ENCODE measurements at regions not wholly inside any gene's neighbourhood (a gene's known extent, or its start where the extent isn't known, plus 50 kb on each side); places are given as distances from the start of the nearest gene placed in this dataset.

DNA sequence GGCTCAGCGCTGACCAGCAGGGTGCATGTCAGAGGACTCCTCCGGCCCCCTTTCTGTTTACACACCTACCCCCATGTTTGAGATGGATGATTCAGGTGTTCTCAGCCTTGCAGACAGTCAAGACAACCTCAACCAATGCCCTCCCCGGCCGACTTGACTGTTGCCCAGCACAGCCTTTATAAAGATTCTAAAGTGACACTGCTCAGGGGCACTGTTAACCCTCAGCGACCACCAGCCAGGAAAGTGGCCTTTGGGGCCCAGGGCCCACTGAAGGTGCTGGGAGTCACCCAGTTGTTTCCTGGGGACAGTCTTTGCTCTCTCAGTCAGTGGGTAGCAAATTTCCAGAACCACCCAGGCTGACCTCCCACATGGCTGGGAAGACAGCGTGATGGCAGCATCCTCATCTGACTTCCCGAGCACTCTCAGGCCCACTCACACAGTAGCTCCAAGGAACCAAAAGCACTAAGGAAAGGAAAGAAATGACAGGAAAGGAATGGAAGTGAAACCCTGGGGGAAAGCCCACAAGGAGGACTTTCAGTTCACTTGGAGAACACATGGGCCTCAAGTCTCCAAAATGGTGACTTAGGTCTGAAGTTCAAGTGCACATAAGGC is 128.4 kb downstream of the ASB7 start:
- Histone ChIP-seq H3K4me2 (ENCODE audit: low read length) (no peak overlapping the region), H3K4me1 (ENCODE audit: insufficient read depth, low read length) (peaks cover 24% of the 10 kb centered on the region), H3K27me3 (ENCODE audit: insufficient read depth, low read length) (no peaks in the 10 kb centered on the region), H3K9ac (ENCODE audit: low read length) (no peak overlapping the region), H3K4me3 (ENCODE audit: insufficient read depth, low read depth, low read length) (no peak overlapping the region), H3K27ac (ENCODE audit: low read depth, low read length) (no peak overlapping the region), H3K9me3 (ENCODE audit: insufficient read depth, low read depth, low read length) (no peaks in the 10 kb centered on the region), H4K20me1 (ENCODE audit: insufficient read depth, low read length) (no peaks in the 10 kb centered on the region), H3K79me2 (ENCODE audit: insufficient read depth, low read length) (no peaks in the 10 kb centered on the region), H3K36me3 (ENCODE audit: insufficient read depth, low read length) (no peaks in the 10 kb centered on the region), H2AFZ (ENCODE audit: low read depth, low read length) (no peak overlapping the region)
- H3K27ac Mint-ChIP-seq (ENCODE audit: unreplicated experiment): no peak overlapping the region
- FAIRE-seq: no peak
- TF ChIP-seq, protein P1, sequence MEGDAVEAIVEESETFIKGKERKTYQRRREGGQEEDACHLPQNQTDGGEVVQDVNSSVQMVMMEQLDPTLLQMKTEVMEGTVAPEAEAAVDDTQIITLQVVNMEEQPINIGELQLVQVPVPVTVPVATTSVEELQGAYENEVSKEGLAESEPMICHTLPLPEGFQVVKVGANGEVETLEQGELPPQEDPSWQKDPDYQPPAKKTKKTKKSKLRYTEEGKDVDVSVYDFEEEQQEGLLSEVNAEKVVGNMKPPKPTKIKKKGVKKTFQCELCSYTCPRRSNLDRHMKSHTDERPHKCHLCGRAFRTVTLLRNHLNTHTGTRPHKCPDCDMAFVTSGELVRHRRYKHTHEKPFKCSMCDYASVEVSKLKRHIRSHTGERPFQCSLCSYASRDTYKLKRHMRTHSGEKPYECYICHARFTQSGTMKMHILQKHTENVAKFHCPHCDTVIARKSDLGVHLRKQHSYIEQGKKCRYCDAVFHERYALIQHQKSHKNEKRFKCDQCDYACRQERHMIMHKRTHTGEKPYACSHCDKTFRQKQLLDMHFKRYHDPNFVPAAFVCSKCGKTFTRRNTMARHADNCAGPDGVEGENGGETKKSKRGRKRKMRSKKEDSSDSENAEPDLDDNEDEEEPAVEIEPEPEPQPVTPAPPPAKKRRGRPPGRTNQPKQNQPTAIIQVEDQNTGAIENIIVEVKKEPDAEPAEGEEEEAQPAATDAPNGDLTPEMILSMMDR (IDR thresholded peaks at IDR 0.05; ENCODE audit: insufficient read depth, low read depth, low read length): no peak
- TF ChIP-seq EZH2 (IDR thresholded peaks at IDR 0.05; ENCODE audit: insufficient read depth, low read length): no peak
- no peaks in the 10 kb centered on the region for H3K36me3 Mint-ChIP-seq (ENCODE audit: low read depth, unreplicated experiment)
- H3K4me3 Mint-ChIP-seq (ENCODE audit: unreplicated experiment): no peak overlapping the region
- peaks cover 30% of the 10 kb centered on the region for H3K4me1 Mint-ChIP-seq (ENCODE audit: low read depth, unreplicated experiment)
- H3K27me3 Mint-ChIP-seq (ENCODE audit: low read depth, unreplicated experiment): peaks cover 5% of the 10 kb centered on the region
- no peak for DNase-seq (ENCODE audit: low read depth)
- peaks cover 9% of the 10 kb centered on the region for H3K9me3 Mint-ChIP-seq (ENCODE audit: unreplicated experiment)

DNA sequence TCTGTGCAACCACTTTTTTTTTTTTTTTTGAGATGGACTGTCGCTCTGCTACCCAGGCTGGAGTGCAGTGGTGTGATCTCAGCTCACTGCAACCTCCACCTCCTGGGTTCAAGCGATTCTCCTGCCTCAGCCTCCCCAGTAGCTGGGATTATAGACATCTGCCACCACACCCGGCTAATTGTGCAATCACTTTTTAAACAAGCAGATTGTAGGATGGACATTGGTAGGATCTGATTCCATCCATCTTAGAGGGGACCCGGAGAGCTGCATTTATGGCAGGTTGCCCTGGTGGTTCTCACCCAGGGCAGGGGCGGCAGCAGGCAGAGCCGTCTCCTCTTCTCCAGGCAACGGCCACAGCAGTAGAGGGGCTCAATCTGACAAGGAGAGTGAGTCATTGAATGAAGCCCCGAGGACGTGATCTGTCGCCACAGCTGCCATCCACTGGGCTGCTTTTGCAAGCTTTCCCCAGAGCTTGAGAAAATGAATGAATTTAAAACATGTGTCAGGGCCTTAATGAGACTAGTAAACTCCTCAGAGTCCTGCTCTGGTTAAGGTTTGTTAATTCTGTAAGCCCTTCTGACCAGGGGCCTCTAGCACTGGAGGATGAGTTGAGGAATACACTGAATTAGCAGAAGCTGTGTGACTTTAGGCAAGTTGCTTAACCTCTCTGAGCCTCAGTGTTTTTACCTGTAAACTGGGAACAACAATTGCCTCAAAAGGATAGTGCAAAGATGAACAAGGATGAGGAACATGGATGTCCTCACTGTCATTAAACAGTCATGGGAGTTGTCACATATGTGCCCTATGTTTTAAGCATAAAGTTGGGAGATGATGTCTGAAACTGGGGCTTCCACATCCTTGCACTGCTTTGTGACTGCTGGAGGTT is 129.1 kb downstream of the ASB7 start:
- Histone ChIP-seq H3K4me3 (ENCODE audit: insufficient read depth, low read depth, low read length) (no peak overlapping the region), H3K4me1 (ENCODE audit: insufficient read depth, low read length) (peaks cover 17% of the 10 kb centered on the region), H3K9me3 (ENCODE audit: insufficient read depth, low read depth, low read length) (no peaks in the 10 kb centered on the region), H3K79me2 (ENCODE audit: insufficient read depth, low read length) (no peaks in the 10 kb centered on the region), H3K4me2 (ENCODE audit: low read length) (no peak overlapping the region), H2AFZ (ENCODE audit: low read depth, low read length) (no peak overlapping the region), H3K27me3 (ENCODE audit: insufficient read depth, low read length) (no peaks in the 10 kb centered on the region), H3K27ac (ENCODE audit: low read depth, low read length) (no peak overlapping the region), H4K20me1 (ENCODE audit: insufficient read depth, low read length) (no peaks in the 10 kb centered on the region), H3K36me3 (ENCODE audit: insufficient read depth, low read length) (no peaks in the 10 kb centered on the region), H3K9ac (ENCODE audit: low read length) (no peak overlapping the region)
- H3K9me3 Mint-ChIP-seq (ENCODE audit: unreplicated experiment): peaks cover 9% of the 10 kb centered on the region
- H3K27ac Mint-ChIP-seq (ENCODE audit: unreplicated experiment): no peak overlapping the region
- no peak for FAIRE-seq
- no peaks in the 10 kb centered on the region for H3K36me3 Mint-ChIP-seq (ENCODE audit: low read depth, unreplicated experiment)
- no peak overlapping the region for H3K4me3 Mint-ChIP-seq (ENCODE audit: unreplicated experiment)
- H3K4me1 Mint-ChIP-seq (ENCODE audit: low read depth, unreplicated experiment): peaks cover 23% of the 10 kb centered on the region
- TF ChIP-seq, protein P1 (IDR thresholded peaks at IDR 0.05; ENCODE audit: insufficient read depth, low read depth, low read length): no peak
- TF ChIP-seq EZH2 (IDR thresholded peaks at IDR 0.05; ENCODE audit: insufficient read depth, low read length): no peak
- H3K27me3 Mint-ChIP-seq (ENCODE audit: low read depth, unreplicated experiment): peaks cover 5% of the 10 kb centered on the region
- DNase-seq (ENCODE audit: low read depth): no peak
